ENCODE measurements at regions not wholly inside any gene's neighbourhood (a gene's known extent, or its start where the extent isn't known, plus 50 kb on each side); places are given as distances from the start of the nearest gene placed in this dataset.
"Not testable (repeated sequence)": the region's sequence is repeated elsewhere in the genome, so short reads cannot be mapped to it uniquely, and the experiment has no call there.

GRCh38 chr3:145483992-145484391 lies 677.0 kb downstream of the PLOD2 start:
- no peaks in the 10 kb centered on the region for H3K27me3 ChIP-seq
- H3K27ac ChIP-seq: no peak overlapping the region
- no peak overlapping the region for H3K4me3 ChIP-seq
- no peak for DNase-seq
- H3K9ac ChIP-seq (ENCODE audit: low read depth in 2 of 2, low read length in 2 of 2): no peak overlapping the region
- intact Hi-C loops (cut with DNase I): no loop called here
- H3K9me3 ChIP-seq: no peaks in the 10 kb centered on the region
- no peaks in the 10 kb centered on the region for H3K36me3 ChIP-seq
- TF ChIP-seq CTCF (IDR thresholded peaks at IDR 0.05): no peak
- no peaks in the 10 kb centered on the region for H3K4me1 ChIP-seq

- Histone ChIP-seq H3K27me3 (no peaks in the 10 kb centered on the region), H3K9me3 (no peaks in the 10 kb centered on the region), H3K36me3 (no peaks in the 10 kb centered on the region), H3K27ac (no peak overlapping the region), H3K4me1 (no peaks in the 10 kb centered on the region), H3K4me3 (no peak overlapping the region), H3K9ac (ENCODE audit: low read depth in 2 of 2, low read length in 2 of 2) (no peak overlapping the region)
- intact Hi-C loops (cut with DNase I): no loop called here
- no peak for TF ChIP-seq CTCF (IDR thresholded peaks at IDR 0.05)
- no peak for DNase-seq
Observed at GRCh38 chr3:145489011-145489410, 672.0 kb downstream of the PLOD2 start.

GRCh38 chr3:145490088-145491048 lies 670.6 kb downstream of the PLOD2 start:
- no peaks in the 10 kb centered on the region for H3K9me3 ChIP-seq
- TF ChIP-seq CTCF (IDR thresholded peaks at IDR 0.05): no peak
- H3K27me3 ChIP-seq: no peaks in the 10 kb centered on the region
- intact Hi-C loops (cut with DNase I): no loop called here
- no peaks in the 10 kb centered on the region for H3K36me3 ChIP-seq
- H3K4me1 ChIP-seq: no peaks in the 10 kb centered on the region
- H3K9ac ChIP-seq (ENCODE audit: low read depth in 2 of 2, low read length in 2 of 2): no peak overlapping the region
- H3K4me3 ChIP-seq: no peak overlapping the region
- no peak for DNase-seq
- H3K27ac ChIP-seq: no peak overlapping the region

- Histone ChIP-seq H3K4me3 (no peak overlapping the region), H3K9ac (ENCODE audit: low read depth in 2 of 2, low read length in 2 of 2) (no peak overlapping the region), H3K9me3 (no peaks in the 10 kb centered on the region), H3K4me1 (no peaks in the 10 kb centered on the region), H3K27ac (no peak overlapping the region), H3K27me3 (no peaks in the 10 kb centered on the region), H3K36me3 (no peaks in the 10 kb centered on the region)
- intact Hi-C loops (cut with DNase I): no loop called here
- TF ChIP-seq CTCF (IDR thresholded peaks at IDR 0.05): no peak
- DNase-seq: no peak
Observed at GRCh38 chr3:145492456-145492855, 668.5 kb downstream of the PLOD2 start.

- H3K4me1 ChIP-seq; intact Hi-C loops (cut with DNase I); H3K9me3 ChIP-seq; H3K9ac ChIP-seq (ENCODE audit: low read depth in 2 of 2, low read length in 2 of 2); H3K36me3 ChIP-seq; DNase-seq; H3K27me3 ChIP-seq; H3K27ac ChIP-seq; H3K4me3 ChIP-seq: not testable (repeated sequence)
Observed at GRCh38 chr3:145517416-145517815, 643.6 kb downstream of the PLOD2 start.

GRCh38 chr3:145518639-145519038 lies 642.3 kb downstream of the PLOD2 start:
- no peak overlapping the region for H3K9ac ChIP-seq (ENCODE audit: low read depth in 2 of 2, low read length in 2 of 2)
- intact Hi-C loops (cut with DNase I): no loop called here
- no peaks in the 10 kb centered on the region for H3K27me3 ChIP-seq
- no peak for DNase-seq
- H3K4me1 ChIP-seq: no peaks in the 10 kb centered on the region
- no peak for TF ChIP-seq CTCF (IDR thresholded peaks at IDR 0.05)
- no peak overlapping the region for H3K4me3 ChIP-seq
- H3K9me3 ChIP-seq: no peaks in the 10 kb centered on the region
- H3K36me3 ChIP-seq: no peaks in the 10 kb centered on the region
- H3K27ac ChIP-seq: no peak overlapping the region

Measured in colonic mucosa (tissue), 4 donors.